GM18520 (cell line): ENCODE measurements at regions not wholly inside any gene's neighbourhood (a gene's known extent, or its start where the extent isn't known, plus 50 kb on each side); places are given as distances from the start of the nearest gene placed in this dataset.

Experiments
- ATAC-seq: cut with Tn5 transposase; IDR thresholded peaks from one replicate; pipeline ENCODE4 v1.9.1; 2021; ENCODE audit not compliant: unreplicated experiment

- no peak for ATAC-seq
These were observed 188.6 kb downstream of the ARL4C start for GRCh38 chr2:234308073-234308812.

GRCh38 chr2:234307322-234307961 lies 189.4 kb downstream of the ARL4C start:
- no peak for ATAC-seq

DNA sequence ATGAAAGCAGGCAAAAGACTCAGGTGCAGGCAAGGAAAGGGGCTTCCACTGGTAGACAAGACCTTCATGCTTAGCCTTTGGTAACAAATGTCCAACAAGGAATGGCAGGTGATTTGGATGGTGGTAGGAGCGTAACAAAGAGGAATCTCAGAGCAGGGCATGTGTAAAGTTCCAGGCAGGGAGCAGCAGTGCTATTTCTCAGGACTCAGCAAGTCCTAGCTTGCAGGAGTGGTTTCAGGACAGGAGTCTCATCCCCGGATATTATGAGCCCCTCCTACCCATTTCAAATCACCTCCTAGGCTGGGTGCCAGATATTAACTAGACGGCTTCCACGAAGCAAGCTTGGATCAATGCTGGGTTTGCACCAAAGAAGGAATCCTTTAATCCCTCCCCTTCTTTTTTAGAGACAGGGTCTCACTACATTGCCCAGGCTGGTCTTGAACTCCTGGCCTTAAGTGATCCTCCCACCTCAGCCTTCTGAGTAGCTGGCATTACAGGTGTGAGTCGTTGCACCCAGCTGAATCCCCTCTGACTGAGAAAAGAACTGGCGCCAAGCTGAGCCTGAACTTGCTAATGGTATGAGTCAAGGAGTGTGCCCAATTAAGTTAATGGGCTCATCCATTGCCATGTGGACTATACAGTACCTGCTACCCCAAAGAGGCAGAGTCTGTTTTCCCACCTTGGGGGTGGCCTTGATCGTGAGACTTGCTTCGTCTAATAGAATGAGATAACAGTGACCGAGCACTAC lies 190.3 kb downstream of the ARL4C start:
- no peak for ATAC-seq

DNA sequence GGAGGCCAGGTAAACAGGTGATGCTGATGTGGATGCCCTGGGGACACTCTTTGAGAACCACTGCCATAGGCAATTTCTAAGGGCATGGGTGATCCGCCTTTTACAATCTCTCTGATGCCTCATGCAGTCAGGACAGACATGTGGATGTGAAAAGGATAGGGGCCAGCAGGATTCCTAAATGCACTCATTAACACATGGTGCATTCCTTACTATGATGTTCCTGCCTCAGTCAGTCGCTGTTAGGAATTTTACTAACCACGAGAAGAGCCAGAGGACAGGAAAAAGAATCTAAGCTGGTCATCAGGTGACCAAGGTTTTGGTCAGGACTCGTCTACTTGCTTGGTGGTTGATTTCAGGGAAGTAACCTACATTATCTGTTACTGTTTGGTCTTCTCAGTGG lies 191.0 kb downstream of the ARL4C start:
- ATAC-seq = no peak

- no peak for ATAC-seq
These were observed 191.9 kb downstream of the ARL4C start for GRCh38 chr2:234304950-234305349.

- ATAC-seq = no peak
These were observed 194.3 kb downstream of the ARL4C start for GRCh38 chr2:234302664-234302991.

DNA sequence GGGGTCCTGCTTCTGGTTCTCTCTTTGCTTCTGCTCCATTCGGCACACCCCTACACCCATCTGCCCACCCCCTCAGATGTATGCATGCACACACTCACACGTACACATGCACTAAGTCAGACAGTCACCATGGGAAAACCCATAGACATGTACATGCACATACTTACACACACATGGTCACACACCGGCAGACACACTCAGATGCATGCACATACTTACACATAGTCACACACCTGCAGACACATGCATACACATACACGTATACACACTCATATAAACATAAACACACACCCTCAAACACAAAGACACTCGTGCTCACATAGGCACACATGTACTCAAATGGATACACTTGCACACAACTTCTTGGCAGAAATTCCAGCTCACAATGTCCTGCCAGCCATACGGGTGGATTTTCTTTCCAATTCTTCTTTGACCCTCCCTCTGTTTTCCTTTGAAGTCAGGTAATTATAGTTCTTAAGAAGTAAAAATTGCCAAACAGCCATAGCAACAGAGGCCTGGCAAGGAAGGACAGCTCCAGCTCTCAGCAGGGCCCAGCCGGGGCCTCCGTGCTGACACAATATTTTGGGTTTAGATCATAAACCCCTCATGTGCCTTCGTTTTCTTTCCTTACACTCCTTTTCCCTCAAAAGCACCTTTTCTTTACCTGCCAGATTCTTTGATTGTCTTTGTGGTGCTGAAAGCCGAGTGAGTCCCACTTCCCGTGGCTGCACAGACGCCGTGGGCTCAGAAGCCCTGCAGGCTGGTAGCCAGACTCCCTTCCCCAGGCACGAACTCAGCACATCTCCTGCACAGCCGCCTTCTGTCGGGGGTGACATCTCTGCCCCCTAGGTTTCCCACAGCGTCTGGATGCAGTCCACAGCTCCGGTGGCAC lies 195.7 kb downstream of the ARL4C start:
- ATAC-seq = no peak

DNA sequence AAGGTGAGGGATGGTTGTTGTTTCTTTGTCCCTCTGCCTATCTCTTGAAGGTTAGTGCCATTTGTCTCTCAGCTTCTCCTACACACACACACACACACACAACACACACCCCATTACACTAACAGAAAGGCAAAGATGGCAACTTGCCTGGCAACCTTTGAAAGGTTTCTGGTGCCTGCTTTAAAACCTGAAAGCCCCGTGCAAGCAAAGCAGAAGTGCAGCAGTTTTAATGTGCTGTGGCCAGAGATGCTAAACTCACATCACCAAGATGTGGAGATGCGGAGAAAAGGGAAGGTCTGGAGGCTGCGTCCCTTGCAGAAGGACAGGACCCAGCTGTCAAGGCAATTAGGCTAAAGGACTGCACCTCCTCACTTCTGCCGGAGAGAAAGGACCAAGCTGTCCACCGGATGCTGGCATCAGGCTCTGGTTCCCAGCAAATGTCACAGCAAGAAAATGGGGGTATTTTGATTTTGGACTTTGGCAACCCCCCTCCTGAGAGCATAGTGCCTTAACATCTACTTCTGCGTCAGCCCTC lies 196.4 kb downstream of the ARL4C start:
- ATAC-seq = no peak

DNA sequence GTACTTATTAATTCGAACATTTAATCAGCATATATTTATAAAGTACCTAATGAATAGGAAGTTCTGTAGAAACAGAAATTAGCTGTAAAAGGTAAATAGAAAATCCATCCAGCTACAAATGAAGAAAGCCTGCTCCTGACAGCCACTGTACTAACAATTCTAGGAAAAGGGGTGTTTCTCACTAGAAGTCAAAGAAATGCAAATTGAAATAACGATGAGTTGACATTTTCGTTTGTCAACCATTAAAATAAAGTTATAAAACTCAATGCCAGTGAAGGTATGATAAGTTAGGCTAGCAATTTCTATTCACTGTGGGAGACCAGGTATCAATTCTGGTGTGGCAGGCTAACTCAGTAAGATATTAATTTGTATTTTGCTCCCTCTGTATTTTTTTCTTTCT lies 198.0 kb downstream of the ARL4C start:
- no peak for ATAC-seq

- ATAC-seq = no peak
These were observed 199.9 kb downstream of the ARL4C start for GRCh38 chr2:234296991-234297390.

GRCh38 chr2:234293973-234294372 lies 202.9 kb downstream of the ARL4C start:
- ATAC-seq = no peak

GRCh38 chr2:234292962-234293243 lies 204.0 kb downstream of the ARL4C start:
- ATAC-seq = peak; percentile 12

DNA sequence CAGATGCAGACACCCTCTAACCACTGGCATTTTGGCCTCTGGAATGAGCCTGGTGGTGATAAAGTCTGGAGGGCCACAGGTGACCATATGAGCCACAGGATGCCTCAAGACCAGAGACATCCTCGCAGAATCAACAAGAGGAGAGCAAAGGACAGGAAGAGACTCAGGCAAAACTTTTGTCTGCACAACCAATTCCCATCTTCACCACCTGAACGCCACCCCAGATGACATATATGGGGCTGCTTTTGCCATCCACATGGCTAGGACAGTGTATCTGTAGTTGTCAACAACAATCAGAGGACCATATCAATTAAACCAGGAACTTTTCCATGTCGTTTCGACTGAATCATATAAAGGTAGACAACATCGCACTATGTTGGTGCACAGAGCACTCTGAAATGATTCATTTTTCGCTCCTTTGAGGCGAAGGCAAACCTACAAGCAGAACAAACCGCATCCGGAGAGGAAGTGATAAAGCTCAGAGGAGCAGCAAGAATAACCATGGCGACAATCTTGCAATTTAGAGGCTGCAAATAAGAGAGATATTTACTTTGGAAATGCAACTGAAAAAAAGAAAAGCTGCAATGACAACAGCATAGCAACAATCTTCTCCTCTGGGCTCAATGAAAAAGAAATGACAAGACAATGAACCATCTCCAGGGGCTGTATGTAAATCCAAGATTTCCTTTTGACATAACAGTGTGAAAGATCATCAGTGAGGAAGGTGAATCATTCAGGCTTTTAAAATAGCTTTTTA lies 204.5 kb downstream of the ARL4C start:
- peak; percentile 44 for ATAC-seq

DNA sequence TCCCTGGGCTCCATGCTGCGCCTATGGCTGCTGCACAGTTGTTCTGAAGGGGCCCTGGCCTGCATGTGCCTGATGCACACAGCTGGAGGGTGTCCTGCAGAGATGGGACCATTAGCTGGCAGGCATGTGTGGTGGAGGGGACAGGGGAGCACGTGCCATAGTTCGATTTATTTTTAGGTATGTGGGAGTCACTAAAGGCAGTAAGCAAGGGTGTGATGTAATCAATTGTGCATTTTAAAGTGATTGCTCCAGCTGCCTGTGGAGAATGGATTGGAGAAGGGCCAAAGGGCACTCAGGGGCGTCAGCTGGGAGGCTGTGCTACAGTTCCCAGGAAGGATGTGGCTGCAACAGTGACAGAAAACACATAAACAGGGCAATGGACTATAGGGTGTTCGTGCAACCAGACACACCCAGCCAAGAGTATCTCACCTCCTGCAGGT lies 205.1 kb downstream of the ARL4C start:
- no peak for ATAC-seq

GRCh38 chr2:234290671-234291070 lies 206.2 kb downstream of the ARL4C start:
- ATAC-seq = peak; percentile 57

- ATAC-seq = no peak
These were observed 206.9 kb downstream of the ARL4C start for GRCh38 chr2:234289834-234290590.

DNA sequence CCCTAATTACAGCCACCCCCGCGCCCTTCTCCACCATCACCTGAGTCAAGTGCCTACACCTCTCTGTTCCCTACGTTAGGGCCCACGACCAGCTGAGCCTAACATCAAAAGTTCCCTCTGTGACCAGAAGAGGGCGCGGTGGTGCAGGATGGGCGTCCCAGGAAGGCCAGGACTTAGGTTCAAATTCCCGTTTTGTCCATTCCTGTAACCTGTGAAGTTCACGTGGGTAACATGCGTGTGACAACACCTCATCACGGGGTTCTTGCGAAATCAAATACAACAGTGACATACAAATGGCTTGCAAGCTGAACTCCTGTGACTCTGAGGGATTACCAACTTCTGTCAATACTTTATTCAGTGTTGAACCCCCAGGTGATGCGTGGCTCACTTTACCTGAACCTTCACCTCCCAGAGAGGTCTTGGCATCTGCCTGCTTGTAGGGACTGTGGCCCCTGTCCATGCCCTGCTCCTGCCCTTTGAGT lies 207.9 kb downstream of the ARL4C start:
- no peak for ATAC-seq

GRCh38 chr2:234287650-234288049 lies 209.2 kb downstream of the ARL4C start:
- no peak for ATAC-seq

DNA sequence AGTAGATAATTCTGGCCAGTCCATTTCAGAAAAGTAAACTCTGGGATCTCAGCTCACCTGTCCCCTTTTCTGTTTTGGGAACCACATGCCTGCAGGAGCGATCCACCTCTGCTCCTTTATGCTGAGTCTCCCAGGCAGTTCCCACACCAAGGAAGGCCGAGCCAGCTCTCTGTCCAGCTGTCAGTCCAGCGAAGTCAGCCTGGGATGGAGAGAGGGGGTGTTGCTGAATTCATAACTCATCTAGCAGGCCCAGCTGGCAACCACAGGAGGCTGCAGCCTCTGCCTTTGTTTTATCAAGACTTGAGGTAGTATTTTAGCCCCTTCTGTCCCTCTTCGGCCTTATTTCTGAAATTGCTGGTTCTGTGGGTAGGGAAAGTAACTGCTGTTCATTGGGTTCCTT lies 209.9 kb downstream of the ARL4C start:
- no peak for ATAC-seq
